ENCODE measurements at regions not wholly inside any gene's neighbourhood (a gene's known extent, or its start where the extent isn't known, plus 50 kb on each side); places are given as distances from the start of the nearest gene placed in this dataset.

DNA sequence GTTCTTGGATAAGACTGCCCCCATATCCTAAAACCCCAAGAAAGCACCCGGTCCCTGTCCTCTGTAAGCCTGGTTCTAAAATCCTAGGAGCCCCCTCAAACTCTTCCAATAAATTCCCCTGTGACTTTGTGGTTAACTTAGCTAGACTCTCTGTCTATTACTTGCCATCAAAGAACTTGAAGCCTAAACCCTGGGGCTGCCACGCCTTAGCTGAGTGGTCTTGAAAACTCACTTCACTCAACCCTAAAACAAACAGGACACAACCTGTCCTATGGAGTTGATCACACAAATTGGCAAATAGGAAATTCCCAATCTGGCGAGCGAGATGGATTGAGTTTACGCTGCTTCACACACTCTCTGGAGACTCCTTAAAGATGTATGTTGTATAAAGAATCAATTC lies 191.4 kb upstream of the SVIL start:
- DNase-seq (ENCODE audit: low read depth, low spot score), result no peak

GRCh38 chr10:29823553-29824080 lies 188.8 kb upstream of the SVIL start:
- H3K27me3 ChIP-seq (ENCODE audit: control insufficient read depth, insufficient read depth, low read length), result peaks cover 4% of the 10 kb centered on the region
- ChIA-PET CTCF (no interaction called here), POLR2A (no interaction called here)
- H3K27ac ChIP-seq (ENCODE audit: low read depth, low read length), result no peak overlapping the region
- no peak for DNase-seq (ENCODE audit: low read depth, low spot score)
- H3K9me3 ChIP-seq (ENCODE audit: control insufficient read depth, insufficient read depth, low read length), result peaks cover 8% of the 10 kb centered on the region; the same call in 1 of the 2 replicates
- TF ChIP-seq, protein P1, sequence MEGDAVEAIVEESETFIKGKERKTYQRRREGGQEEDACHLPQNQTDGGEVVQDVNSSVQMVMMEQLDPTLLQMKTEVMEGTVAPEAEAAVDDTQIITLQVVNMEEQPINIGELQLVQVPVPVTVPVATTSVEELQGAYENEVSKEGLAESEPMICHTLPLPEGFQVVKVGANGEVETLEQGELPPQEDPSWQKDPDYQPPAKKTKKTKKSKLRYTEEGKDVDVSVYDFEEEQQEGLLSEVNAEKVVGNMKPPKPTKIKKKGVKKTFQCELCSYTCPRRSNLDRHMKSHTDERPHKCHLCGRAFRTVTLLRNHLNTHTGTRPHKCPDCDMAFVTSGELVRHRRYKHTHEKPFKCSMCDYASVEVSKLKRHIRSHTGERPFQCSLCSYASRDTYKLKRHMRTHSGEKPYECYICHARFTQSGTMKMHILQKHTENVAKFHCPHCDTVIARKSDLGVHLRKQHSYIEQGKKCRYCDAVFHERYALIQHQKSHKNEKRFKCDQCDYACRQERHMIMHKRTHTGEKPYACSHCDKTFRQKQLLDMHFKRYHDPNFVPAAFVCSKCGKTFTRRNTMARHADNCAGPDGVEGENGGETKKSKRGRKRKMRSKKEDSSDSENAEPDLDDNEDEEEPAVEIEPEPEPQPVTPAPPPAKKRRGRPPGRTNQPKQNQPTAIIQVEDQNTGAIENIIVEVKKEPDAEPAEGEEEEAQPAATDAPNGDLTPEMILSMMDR (IDR thresholded peaks at IDR 0.05; ENCODE audit: low read depth, low read length), result no peak
- no peak overlapping the region for H3K4me3 ChIP-seq (ENCODE audit: low read depth, low read length)

More for the DNA sequence above, 191.4 kb upstream of the SVIL start:
- POLR2A ChIA-PET, result no interaction called here
- TF ChIP-seq, protein P1 (IDR thresholded peaks at IDR 0.05; ENCODE audit: low read depth, low read length), result no peak
- Histone ChIP-seq H3K27ac (ENCODE audit: low read depth, low read length) (no peak overlapping the region), H3K4me3 (ENCODE audit: low read depth, low read length) (no peak overlapping the region), H3K9me3 (ENCODE audit: control insufficient read depth, insufficient read depth, low read length) (peaks cover 8% of the 10 kb centered on the region; the same call in 1 of the 2 replicates), H3K27me3 (ENCODE audit: control insufficient read depth, insufficient read depth, low read length) (peaks cover 4% of the 10 kb centered on the region)
- CTCF ChIA-PET, result no interaction called here

DNA sequence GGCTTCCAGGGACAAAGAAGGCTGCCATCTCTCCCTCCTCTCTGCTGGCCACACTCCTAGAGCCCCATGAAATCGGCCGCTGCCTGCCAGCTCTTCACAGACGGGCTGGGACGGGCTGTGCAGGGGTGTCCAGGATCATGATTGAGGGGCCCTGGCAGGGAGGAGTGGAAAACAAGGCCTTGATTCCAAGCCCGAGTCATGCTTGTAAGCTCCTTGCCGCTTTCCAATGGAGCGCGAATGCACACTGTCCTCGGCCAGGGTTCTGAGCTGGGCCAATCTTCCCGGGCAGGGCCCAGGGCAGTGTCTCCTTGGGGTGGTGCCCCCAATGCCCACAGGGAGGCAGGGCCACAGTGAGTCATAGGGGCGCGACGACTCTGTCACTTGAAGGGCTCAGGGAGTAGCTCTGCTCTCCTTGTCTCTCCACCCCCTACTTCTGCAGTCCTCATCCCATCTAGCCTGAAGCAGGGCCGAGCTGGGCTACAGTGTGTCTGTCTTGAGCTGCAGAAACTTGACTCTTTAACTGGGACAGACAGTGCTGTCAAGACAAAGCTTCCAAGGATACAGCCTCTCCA lies 186.2 kb upstream of the SVIL start:
- CTCF ChIA-PET, result no interaction called here

GRCh38 chr10:29816801-29817558 lies 182.2 kb upstream of the SVIL start:
- POLR2A ChIA-PET, result interaction anchor here (1.0 kb wide), 1 partner anchor 11 kb away, joined by 4 read pairs; no protein-coding TSS in a partner anchor
- no peak for DNase-seq (ENCODE audit: low read depth, low spot score)

More for the DNA sequence above, 186.2 kb upstream of the SVIL start:
- Histone ChIP-seq H3K9me3 (ENCODE audit: control insufficient read depth, insufficient read depth, low read length) (peaks cover 4% of the 10 kb centered on the region; the same call in 1 of the 2 replicates), H3K4me3 (ENCODE audit: low read depth, low read length) (no peak overlapping the region), H3K27ac (ENCODE audit: low read depth, low read length) (no peak overlapping the region), H3K27me3 (ENCODE audit: control insufficient read depth, insufficient read depth, low read length) (peaks cover 2% of the 10 kb centered on the region)
- no peak for DNase-seq (ENCODE audit: low read depth, low spot score)
- TF ChIP-seq, protein P1 (IDR thresholded peaks at IDR 0.05; ENCODE audit: low read depth, low read length), result no peak
- POLR2A ChIA-PET, result no interaction called here

More at GRCh38 chr10:29816801-29817558, 182.2 kb upstream of the SVIL start:
- CTCF ChIA-PET, result no interaction called here
- Histone ChIP-seq H3K27ac (ENCODE audit: low read depth, low read length) (peak overlapping the region; percentile 11), H3K9me3 (ENCODE audit: control insufficient read depth, insufficient read depth, low read length) (peaks cover 4% of the 10 kb centered on the region; the same call in 1 of the 2 replicates), H3K27me3 (ENCODE audit: control insufficient read depth, insufficient read depth, low read length) (peaks cover 4% of the 10 kb centered on the region), H3K4me3 (ENCODE audit: low read depth, low read length) (no peak overlapping the region)
- TF ChIP-seq, protein P1 (IDR thresholded peaks at IDR 0.05; ENCODE audit: low read depth, low read length), result no peak
